ENCODE measurements at regions not wholly inside any gene's neighbourhood (a gene's known extent, or its start where the extent isn't known, plus 50 kb on each side); places are given as distances from the start of the nearest gene placed in this dataset.
A peak's percentile ranks its signal among the peaks of the same experiment; 100 is the strongest.

DNA sequence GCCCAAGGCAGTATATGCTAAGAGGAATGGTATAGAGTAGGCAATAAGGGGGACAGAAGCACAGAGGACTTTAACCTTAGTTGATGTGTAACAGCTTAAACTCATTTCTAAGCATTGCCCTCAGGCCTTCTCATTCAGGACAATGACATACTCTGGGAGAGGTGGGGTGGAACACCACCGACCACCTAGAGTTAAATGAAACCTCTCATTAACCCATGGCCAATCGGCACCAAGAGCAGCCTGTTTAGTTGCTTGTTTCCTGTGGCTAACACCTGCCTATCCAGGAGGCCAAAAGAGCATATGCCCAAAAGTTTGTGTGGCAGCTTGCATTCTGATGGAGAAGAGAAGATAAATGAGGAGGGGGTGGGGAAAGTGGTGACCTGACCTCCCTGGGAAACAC lies 50.0 kb downstream of the PABIR2 start:
- ATAC-seq: no peak
- DNase-seq (ENCODE audit: missing footprints): no peak
- intact Hi-C loops (cut with DNase I): no loop called here

DNA sequence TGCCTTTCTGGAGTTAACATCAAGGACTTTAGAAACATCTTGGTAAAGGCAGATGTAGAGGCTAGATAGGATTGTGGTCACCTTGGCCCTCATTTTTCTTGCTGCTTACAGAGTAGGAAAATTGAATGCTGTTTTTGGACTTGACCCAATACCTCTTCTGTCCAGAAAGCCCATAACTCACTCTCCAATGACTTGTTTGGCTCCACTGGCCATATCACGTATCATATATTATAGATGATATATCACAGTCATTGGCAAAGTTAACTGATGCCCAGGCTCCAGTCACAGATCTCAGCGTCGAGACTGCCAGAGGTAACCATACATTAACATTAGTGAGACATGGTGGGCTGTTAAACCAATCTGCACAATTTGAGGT lies 50.6 kb downstream of the PABIR2 start:
- DNase-seq (ENCODE audit: missing footprints) (no peak), ATAC-seq (no peak)
- intact Hi-C loops (cut with DNase I): no loop called here

DNA sequence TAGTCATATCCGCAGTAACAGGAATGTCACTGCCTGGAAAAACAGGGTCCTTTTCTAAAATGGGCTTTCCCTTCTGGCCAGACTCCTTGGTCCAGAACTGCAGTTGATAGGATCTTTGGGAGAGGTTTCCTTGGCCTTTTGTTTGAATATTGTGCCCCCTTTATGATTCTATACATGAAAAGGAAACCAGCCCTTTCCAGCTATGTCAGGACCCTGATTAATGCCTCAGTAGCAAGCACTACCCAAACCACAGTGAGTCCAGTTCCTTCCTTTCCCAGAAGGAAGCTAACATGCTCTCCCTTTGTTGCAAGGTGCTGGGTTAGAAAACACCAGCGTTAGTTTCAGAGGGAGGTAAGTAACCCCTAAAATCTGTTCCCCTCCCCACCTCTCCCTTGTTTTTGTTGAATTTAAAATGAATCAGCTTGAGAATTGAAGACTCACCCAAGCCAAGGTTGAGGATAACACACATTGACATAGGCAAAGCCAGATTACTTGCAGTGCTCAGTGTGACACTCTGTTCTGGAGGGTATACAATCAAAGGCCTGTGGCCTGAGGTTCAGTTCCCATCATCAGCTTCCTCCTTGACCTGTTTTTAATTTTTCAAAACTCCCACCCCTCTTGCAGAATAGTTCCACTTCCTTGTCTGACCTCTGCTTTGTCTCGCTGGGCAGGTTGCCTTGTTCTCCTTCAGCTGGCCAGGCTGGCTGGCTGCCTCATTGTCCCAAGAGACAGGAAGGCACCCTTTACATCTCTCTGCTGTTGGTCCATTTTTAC lies 51.2 kb downstream of the PABIR2 start:
- ATAC-seq (no peak), DNase-seq (ENCODE audit: missing footprints) (no peak)
- intact Hi-C loops (cut with DNase I): no loop called here

DNA sequence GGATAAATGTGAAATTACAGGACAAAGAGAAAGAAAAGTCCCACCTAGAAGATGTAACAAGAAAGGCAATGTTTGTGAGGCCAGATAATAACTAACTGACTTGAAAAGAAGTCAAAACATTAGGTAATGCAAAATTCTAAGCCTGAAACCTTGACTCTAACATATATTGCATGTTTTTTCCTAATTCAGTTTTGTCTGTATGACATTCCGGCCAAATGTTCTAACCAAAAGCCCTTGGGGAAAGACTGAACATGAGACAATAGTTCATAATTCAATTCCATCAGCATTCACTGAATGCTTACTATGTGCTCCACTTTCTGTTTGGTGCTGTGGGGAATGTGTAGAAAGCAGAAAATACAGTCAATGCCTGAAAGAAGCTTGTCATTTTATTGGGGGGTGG lies 53.9 kb downstream of the PABIR2 start:
- DNase-seq (ENCODE audit: missing footprints) (no peak), ATAC-seq (no peak)
- intact Hi-C loops (cut with DNase I): no loop called here

DNA sequence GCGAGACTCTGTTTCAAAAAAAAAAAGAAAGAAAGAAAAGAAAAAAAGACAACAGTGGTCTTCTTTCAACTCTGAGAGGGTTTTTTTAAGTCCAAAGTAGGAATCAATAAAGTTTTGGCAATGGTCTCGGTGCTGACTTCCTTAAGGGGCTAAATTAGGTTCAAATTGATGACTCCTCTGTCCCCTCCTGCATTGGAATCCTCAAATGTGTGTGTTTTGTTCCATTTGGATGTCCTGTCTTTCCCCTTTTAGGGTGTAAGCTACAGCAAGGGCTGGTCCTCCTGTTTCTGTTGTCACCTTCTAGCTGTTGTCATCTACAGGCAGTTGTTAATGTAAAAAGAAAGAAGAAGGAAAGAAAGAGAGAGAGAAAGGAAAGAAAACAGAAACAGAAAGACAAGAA lies 54.4 kb downstream of the PABIR2 start:
- intact Hi-C loops (cut with DNase I): no loop called here
- DNase-seq (ENCODE audit: missing footprints) (no peak), ATAC-seq (no peak)

DNA sequence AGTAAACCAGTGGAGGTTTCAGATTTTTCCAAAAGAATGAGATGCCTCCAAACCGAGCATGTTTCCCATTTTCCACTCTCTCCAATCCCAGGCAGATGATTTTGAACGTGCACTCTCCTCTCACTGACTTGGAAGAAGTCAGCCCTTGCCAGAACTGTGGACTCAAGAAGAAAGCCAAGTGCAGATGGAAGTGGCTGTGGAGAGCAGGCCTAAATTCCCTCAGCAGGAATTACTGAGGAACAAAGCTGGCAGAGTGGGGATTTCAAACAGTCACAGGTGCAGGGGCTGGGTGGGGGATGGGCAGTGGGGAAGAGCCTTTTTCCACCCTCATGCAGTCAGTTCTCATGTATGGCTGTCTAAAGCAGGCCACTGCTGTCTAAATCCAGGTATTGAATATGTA lies 55.3 kb downstream of the PABIR2 start:
- DNase-seq (ENCODE audit: missing footprints): no peak
- intact Hi-C loops (cut with DNase I): no loop called here
- ATAC-seq: no peak

DNA sequence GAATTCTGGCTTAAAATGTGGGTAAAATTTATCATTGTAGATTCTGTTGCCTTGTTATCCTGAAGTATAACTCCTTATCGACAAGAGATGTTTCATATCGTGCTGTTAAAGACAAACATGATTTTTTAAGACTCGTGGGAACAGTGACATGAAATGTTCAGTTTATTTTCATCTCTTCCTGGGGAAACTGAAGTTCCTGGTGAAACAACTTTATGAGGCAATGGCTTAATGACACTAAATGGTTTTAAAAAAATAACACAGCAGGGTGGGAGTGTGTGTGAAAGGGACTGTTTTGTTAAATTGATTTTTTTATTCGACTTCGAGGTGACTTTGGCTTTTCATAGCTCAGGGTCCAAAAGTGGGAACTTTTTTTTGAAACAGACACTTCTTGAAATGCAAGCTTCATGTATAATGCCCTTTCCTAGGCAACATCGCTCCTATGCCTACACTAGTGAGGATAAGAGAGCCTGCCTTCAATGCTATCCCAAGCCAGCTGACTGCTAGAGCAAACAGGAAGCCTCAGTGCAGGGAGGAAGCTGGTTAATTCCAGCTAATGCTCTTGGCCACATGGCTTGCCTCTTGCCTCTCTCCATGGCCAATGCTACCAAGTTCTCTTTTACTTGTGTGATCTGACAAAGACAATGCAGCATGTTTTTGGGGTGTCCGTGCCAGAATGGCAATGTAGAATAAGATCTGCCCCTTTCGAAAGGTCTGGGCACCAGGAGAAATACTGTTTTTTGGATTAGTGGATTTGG lies 57.8 kb downstream of the PABIR2 start:
- ATAC-seq (no peak), DNase-seq (ENCODE audit: missing footprints) (no peak)
- intact Hi-C loops (cut with DNase I): no loop called here

DNA sequence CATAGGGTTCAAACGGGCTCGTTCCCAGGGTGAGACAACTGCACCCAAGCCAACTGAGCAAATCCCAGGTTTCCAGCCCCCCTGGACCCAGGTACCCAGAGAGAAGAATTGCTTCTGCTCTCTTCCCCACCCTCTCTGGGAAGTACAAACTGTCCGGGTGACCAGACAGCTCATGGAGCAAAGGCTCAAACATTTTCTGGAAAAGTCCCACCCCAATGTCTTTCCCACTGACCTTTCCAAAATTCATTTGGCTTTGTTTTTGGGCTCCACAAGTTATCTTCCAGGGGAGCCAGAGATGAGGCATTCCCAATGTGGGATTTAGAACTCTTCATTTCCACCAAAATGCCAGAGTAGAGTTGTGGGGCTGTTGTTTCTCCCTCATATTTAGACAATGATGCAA lies 58.6 kb downstream of the PABIR2 start:
- ATAC-seq (peak; percentile 12), DNase-seq (ENCODE audit: missing footprints) (no peak)
- intact Hi-C loops (cut with DNase I): no loop called here

DNA sequence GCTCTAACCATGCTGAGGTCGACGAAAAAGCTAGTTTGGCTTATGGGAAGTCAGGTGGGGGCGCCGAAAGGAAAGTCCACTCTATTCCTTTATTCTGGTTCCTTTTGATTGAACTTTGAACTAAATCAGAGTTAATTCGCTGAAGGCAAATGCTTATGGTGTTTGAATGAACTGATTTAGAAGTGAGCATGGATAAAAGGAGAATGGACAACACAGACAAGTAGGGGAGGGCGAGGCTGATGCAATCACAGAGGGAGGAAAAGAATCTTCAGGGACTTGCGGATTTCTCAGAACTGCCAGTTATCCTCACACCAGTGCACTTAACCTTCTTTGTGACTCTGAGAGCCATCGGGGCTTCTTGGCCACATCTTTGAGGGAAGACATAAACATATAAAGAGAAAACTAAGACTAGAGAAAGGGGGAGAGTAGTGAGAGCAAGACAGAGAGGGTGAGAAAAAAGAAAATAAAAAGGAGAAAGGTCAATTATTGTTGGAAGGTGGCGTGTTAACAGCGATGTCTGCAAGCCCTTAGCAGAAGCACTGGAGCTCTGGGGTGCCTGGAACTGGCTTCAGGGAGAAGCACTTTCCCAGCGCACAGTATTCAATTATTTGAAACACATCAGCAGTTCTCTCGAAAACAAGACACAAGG lies 59.2 kb downstream of the PABIR2 start:
- DNase-seq (ENCODE audit: missing footprints) (no peak), ATAC-seq (peak; percentile 64)
- intact Hi-C loops (cut with DNase I): no loop called here

DNA sequence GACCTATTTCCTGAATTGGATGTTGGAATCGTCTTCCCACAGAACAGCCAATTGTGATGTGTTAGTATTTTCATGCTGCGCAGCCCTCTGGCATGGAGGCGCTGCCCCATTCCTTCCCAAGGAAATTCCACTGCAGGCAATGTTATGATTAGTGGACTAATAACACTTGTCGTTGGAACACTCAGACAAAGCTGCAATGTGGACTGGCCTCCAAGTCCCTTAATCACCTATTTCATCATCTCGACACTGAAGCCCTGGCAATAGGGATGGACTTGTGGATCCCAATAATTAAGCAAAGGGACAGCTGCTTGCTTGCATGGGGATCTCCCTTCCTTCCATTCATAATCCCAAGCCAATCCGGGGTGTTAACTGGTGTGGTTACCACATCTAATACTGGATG lies 59.9 kb downstream of the PABIR2 start:
- DNase-seq (ENCODE audit: missing footprints) (no peak), ATAC-seq (peak; percentile 79)
- intact Hi-C loops (cut with DNase I): no loop called here

DNA sequence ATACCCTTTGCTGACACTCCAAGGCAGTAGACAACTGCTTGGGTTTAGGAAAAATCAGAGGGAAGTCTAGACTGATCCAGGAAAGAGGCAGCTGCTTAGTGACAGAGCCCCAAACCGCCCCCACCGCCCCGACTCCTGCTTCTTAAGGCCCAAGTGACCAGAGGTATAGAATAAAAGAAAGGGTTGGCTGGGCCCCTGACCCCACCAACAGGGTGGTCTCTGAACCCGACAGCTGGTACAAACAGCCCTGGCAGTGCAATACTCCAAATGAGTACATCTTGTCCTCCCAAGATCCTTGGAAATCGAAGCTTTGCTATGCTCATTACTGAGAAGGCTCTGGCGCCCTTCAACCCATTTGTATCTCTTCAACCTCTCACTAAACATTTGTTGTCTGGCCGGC lies 60.6 kb downstream of the PABIR2 start:
- DNase-seq (ENCODE audit: missing footprints) (no peak), ATAC-seq (no peak)
- intact Hi-C loops (cut with DNase I): no loop called here

DNA sequence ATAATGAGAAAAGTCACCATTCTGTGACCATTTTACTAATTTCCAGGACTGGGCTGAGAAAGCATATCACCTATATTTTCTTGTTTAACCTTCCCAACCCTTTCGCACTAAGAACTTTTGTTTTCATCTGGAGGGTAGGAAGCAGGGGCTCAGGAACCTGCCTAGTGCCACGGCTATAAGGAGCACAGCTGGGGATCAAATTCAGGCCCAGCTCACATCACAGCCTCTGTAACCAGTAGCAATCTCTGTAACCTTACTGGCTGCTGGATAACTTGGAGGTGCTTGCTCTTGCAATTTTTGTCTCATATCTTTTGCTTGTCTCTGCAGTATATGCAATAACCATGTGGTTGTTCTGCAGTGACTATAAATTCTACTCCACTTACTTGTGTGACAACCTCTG lies 62.0 kb downstream of the PABIR2 start:
- no peak for ATAC-seq
- intact Hi-C loops (cut with DNase I): no loop called here
- no peak for DNase-seq (ENCODE audit: missing footprints)

DNA sequence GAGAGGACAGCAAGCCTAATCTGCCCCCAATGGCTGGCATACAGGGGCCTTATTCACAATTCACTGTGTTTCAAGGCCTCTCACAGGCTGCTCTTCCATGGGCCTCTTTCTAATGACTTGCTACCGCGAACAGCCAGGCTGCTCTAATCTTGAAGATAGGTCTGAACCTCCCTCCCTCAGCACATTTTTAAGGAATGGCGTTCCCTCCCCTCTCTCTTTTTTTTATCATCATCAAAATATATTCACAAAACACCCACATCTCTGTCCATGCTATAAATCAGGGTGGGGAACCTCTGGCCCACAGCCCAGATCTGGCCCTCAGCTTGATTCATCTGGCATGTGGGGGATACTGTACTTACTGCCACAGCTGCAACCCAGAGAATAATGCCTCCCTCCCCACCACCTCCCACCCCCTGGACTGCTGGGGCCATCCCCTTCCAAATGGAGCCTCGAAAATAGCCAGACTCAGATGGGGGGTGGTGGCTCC lies 62.5 kb downstream of the PABIR2 start:
- ATAC-seq: no peak

DNA sequence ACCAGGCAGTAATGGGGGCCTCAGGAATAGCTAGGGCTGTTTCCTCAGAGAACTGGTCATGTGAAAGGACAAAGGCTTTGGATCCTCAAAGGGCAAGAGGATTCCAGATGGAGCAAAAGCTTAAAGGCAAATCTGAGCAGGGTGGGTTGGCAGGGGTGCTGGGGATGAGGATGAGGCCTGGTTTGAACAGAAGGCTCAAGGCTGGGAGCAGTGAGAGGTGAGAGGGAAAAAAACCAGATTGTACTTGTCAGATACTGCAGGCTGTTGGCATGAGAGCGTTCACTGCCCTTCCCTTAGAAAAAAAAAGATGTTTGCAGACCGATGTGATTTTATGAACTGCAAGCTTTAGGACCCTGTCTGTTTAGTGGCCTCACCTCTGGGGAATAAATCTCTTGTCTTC lies 63.4 kb downstream of the PABIR2 start:
- no peak for ATAC-seq
- DNase-seq (ENCODE audit: missing footprints): no peak
- intact Hi-C loops (cut with DNase I): no loop called here

More for the DNA sequence above, 62.5 kb downstream of the PABIR2 start:
- intact Hi-C loops (cut with DNase I): no loop called here
- DNase-seq (ENCODE audit: missing footprints): no peak

DNA sequence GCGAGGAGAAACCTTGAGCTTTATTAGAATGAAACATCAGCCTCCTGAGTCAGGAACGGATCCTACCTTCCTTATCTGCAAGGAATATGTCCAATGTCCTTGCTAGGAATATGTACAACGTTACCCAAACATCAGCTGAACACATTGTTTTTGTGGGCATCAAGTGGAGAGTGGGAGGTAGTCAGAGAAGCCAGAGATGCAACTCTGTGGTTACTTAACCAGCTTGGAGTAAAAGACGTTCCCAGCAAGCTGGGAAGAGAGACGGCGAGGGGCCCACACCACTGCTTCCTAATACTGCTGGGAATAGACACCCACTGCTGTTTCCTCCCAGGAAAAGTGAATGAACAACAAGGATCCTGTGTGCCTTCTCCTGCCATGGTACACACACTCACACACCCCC lies 64.3 kb downstream of the PABIR2 start:
- intact Hi-C loops (cut with DNase I): no loop called here
- ATAC-seq (no peak), DNase-seq (ENCODE audit: missing footprints) (no peak)

DNA sequence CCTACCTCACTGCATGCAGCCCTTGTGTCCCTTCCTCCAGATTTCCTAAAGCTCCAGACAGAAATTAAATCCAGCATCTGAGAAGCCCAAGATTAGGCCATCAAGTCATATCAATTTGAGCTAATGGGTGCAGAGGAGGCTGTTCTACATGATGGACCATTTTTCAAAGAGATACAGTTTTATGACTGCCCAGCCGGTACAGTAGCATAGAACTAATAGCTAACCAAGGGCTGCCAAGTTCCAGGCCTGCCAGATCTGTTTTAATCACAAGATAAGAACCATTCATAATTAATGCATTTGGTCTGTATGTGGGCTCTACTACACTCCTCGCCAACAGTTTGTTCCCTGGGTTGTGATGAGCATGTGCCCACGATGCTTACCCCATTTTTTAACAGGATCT lies 64.9 kb downstream of the PABIR2 start:
- ATAC-seq: no peak
- intact Hi-C loops (cut with DNase I): no loop called here
- DNase-seq (ENCODE audit: missing footprints): no peak

DNA sequence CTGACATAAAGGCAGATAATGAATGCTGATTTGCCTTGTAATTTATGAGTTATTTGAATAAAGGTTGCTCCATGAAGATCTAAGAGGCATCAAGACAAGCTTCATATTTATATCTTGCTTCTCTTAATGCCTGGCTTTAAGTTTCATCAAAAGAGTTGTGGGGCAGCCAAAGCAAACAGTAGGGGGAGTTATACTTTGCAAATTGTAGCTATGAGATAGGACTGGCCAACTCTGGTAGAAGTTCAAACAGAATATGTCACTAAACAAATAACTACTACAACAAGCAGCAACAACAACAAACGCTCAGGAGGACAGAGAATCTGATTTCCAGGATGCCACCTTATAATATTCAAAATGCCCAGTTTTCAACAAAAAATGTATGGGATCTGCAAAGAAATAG lies 69.1 kb upstream of the PLAC1 start:
- ATAC-seq (no peak), DNase-seq (ENCODE audit: missing footprints) (no peak)
- intact Hi-C loops (cut with DNase I): no loop called here

DNA sequence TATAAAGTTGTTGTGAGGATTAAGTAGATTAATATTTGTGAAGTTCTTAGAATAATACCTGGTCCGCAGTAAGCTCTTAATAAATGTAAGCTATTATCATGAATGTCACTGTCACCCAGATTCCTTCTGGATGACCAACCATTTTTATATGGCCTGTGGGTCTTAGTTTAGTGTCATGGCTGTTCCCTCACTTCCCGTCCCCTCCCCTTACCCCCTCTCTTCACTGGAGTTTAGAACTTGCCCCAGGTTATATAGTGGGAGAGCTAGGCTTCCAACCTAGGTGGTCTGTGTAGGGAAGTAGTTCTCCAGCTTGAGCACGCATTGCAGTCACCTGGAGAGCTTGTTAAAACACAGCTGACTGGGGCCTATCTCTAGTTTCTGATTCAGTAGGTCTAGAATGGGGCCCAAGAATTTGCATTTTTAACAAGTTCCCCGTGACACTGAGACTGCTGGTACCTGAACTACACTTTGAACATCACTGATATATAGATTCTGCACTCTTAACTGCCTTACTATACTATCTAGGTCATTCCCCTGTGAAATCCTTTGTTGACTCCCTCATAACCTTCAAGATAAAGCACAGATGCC lies 66.9 kb upstream of the PLAC1 start:
- intact Hi-C loops (cut with DNase I): no loop called here

DNA sequence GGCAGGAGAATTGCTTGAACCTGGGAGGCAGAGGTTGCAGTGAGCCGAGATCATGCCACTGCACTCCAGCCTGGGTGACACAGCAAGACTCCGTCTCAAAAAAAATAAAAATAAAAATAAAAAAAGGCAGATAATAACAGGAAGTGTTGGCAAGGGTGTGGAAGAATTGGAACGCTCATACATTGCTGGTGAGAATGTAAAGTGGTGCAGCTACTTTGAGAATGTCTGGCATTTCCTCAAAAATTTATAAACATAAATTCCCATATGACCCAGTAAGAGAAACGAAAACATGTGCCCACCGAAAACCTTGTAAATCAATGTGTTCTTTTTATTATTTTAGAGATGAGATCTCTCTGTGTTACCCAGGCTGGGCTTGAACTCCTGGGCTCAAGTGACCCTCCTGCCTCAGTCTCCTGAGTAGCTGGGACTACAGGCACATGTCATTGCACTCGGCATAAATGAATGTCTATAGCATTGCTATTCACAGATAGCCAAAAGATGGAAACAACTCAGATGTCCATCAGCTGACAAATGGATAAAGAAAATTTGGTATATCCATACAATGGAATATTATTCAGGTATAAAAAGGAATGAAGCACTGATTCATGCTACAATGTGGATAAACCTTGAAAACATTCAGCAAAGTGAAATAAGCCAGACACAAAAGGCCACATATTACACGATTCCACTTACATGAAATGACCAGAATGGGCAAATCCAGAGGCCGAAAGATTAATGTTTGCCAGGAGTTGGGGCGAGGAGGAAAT lies 63.7 kb upstream of the PLAC1 start:
- no peak for DNase-seq (ENCODE audit: missing footprints)
- intact Hi-C loops (cut with DNase I): no loop called here
- no peak for ATAC-seq

More for the DNA sequence above, 66.9 kb upstream of the PLAC1 start:
- DNase-seq (ENCODE audit: missing footprints) (no peak), ATAC-seq (no peak)
